ENCODE measurements at regions not wholly inside any gene's neighbourhood (a gene's known extent, or its start where the extent isn't known, plus 50 kb on each side); places are given as distances from the start of the nearest gene placed in this dataset.

- Histone ChIP-seq H3K27me3 (ENCODE audit: control insufficient read depth in 3 of 3, insufficient read depth in 3 of 3, low read length in 2 of 3) (no peaks in the 10 kb centered on the region), H3K9ac (ENCODE audit: insufficient read depth in 1 of 2, low read length in 2 of 2) (no peak overlapping the region), H3K4me1 (ENCODE audit: control insufficient read depth in 5 of 5, insufficient read depth in 5 of 5, low read length in 5 of 5) (no peaks in the 10 kb centered on the region), H3K27ac (ENCODE audit: low read depth in 1 of 2, low read length in 1 of 2) (no peak overlapping the region), H3K36me3 (ENCODE audit: control insufficient read depth in 4 of 4, insufficient read depth in 4 of 4, low read length in 4 of 4) (no peaks in the 10 kb centered on the region), H3K9me3 (ENCODE audit: control insufficient read depth in 4 of 4, insufficient read depth in 3 of 4, low read length in 3 of 4) (peaks cover 0 to 22% (median 5%) of the 10 kb centered on the region in 4 donors), H3K4me3 (no peak overlapping the region)
- no peak for ATAC-seq (ENCODE audit: insufficient read depth, low FRiP score)
- 68 to 71% methylated on average over 4 of the region's 4 CpGs for WGBS, 2 donors
- TF ChIP-seq CTCF (IDR thresholded peaks at IDR 0.05; ENCODE audit: control extremely low read depth, extremely low read depth): no peak
- DNase-seq: no peak
Measured at GRCh38 chr7:108875139-108875538, 305.5 kb downstream of the DNAJB9 start.

- Histone ChIP-seq H3K27ac (ENCODE audit: low read depth in 1 of 2, low read length in 1 of 2) (no peak overlapping the region), H3K4me1 (ENCODE audit: control insufficient read depth in 5 of 5, insufficient read depth in 5 of 5, low read length in 5 of 5) (no peaks in the 10 kb centered on the region), H3K36me3 (ENCODE audit: control insufficient read depth in 4 of 4, insufficient read depth in 4 of 4, low read length in 4 of 4) (no peaks in the 10 kb centered on the region), H3K9ac (ENCODE audit: insufficient read depth in 1 of 2, low read length in 2 of 2) (no peak overlapping the region), H3K27me3 (ENCODE audit: control insufficient read depth in 3 of 3, insufficient read depth in 3 of 3, low read length in 2 of 3) (no peaks in the 10 kb centered on the region), H3K4me3 (no peak overlapping the region), H3K9me3 (ENCODE audit: control insufficient read depth in 4 of 4, insufficient read depth in 3 of 4, low read length in 3 of 4) (peaks cover 0 to 6% (median 1%) of the 10 kb centered on the region in 4 donors)
- no peak for TF ChIP-seq CTCF (IDR thresholded peaks at IDR 0.05; ENCODE audit: control extremely low read depth, extremely low read depth)
- 69 to 80% methylated on average over 2 of the region's 2 CpGs for WGBS, 2 donors
- DNase-seq (no peak), ATAC-seq (ENCODE audit: insufficient read depth, low FRiP score) (no peak)
Measured at GRCh38 chr7:108890862-108891261, 321.2 kb downstream of the DNAJB9 start.

- Histone ChIP-seq H3K9me3 (ENCODE audit: control insufficient read depth in 4 of 4, insufficient read depth in 3 of 4, low read length in 3 of 4) (peaks cover 0 to 1% (median 0%) of the 10 kb centered on the region in 4 donors), H3K36me3 (ENCODE audit: control insufficient read depth in 4 of 4, insufficient read depth in 4 of 4, low read length in 4 of 4) (no peaks in the 10 kb centered on the region), H3K4me1 (ENCODE audit: control insufficient read depth in 5 of 5, insufficient read depth in 5 of 5, low read length in 5 of 5) (no peaks in the 10 kb centered on the region), H3K9ac (ENCODE audit: insufficient read depth in 1 of 2, low read length in 2 of 2) (no peak overlapping the region), H3K4me3 (no peak overlapping the region), H3K27ac (ENCODE audit: low read depth in 1 of 2, low read length in 1 of 2) (no peak overlapping the region), H3K27me3 (ENCODE audit: control insufficient read depth in 3 of 3, insufficient read depth in 3 of 3, low read length in 2 of 3) (no peaks in the 10 kb centered on the region)
- ATAC-seq (ENCODE audit: insufficient read depth, low FRiP score): no peak
- TF ChIP-seq CTCF (IDR thresholded peaks at IDR 0.05; ENCODE audit: control extremely low read depth, extremely low read depth): no peak
- DNase-seq: no peak
- 53 to 66% methylated on average over 1 of the region's 1 CpG for WGBS, 2 donors
Measured at GRCh38 chr7:108908456-108908855, 338.8 kb downstream of the DNAJB9 start.

- Histone ChIP-seq H3K9me3 (ENCODE audit: control insufficient read depth in 4 of 4, insufficient read depth in 3 of 4, low read length in 3 of 4) (peaks cover 0 to 1% (median 0%) of the 10 kb centered on the region in 4 donors), H3K36me3 (ENCODE audit: control insufficient read depth in 4 of 4, insufficient read depth in 4 of 4, low read length in 4 of 4) (no peaks in the 10 kb centered on the region), H3K9ac (ENCODE audit: insufficient read depth in 1 of 2, low read length in 2 of 2) (no peak overlapping the region), H3K4me1 (ENCODE audit: control insufficient read depth in 5 of 5, insufficient read depth in 5 of 5, low read length in 5 of 5) (no peaks in the 10 kb centered on the region), H3K27me3 (ENCODE audit: control insufficient read depth in 3 of 3, insufficient read depth in 3 of 3, low read length in 2 of 3) (no peaks in the 10 kb centered on the region), H3K4me3 (no peak overlapping the region), H3K27ac (ENCODE audit: low read depth in 1 of 2, low read length in 1 of 2) (no peak overlapping the region)
- DNase-seq (no peak), ATAC-seq (ENCODE audit: insufficient read depth, low FRiP score) (no peak)
- WGBS, 2 donors: 98 to 100% methylated on average over 1 of the region's 1 CpG
- TF ChIP-seq CTCF (IDR thresholded peaks at IDR 0.05; ENCODE audit: control extremely low read depth, extremely low read depth): no peak
Measured at GRCh38 chr7:108911016-108911415, 341.3 kb downstream of the DNAJB9 start.
